Mammary epithelial cell (primary cell): ENCODE measurements at regions not wholly inside any gene's neighbourhood (a gene's known extent, or its start where the extent isn't known, plus 50 kb on each side); places are given as distances from the start of the nearest gene placed in this dataset.

Experiments used
- CTCF ChIP-seq, 2 donors: IDR thresholded peaks in 1 of 2; conservative IDR thresholded peaks in 1 of 2; 2 replicates each; pipeline ENCODE4 v1.5.1; 2011 to 2012; ENCODE audit warnings: inconsistent platforms in 2 of 2, low read length in 2 of 2, mild to moderate bottlenecking in 2 of 2, control low read depth in 1 of 2, low read depth in 1 of 2; ENCODE audit not compliant: insufficient read depth in 1 of 2; ENCODE audit errors: extremely low read depth in 1 of 2
- EZH2 ChIP-seq: IDR thresholded peaks from 2 replicates; pipeline ENCODE4 v1.6.1; 2012; ENCODE audit warnings: low read length, inconsistent platforms, borderline replicate concordance

GRCh38 chr13:70188567-70188966 is 80.3 kb upstream of the KLHL1 start:
- no peak for TF ChIP-seq CTCF (conservative IDR thresholded peaks at IDR 0.05 in 1 of 2, IDR thresholded peaks at IDR 0.05 in 1 of 2; ENCODE audit: extremely low read depth in 1 of 2, insufficient read depth in 1 of 2, low read depth in 1 of 2, low read length in 2 of 2)
- TF ChIP-seq EZH2 = no peak
